Ovary (tissue), 7 donors: ENCODE measurements at regions not wholly inside any gene's neighbourhood (a gene's known extent, or its start where the extent isn't known, plus 50 kb on each side); places are given as distances from the start of the nearest gene placed in this dataset.
"Not testable (repeated sequence)": the region's sequence is repeated elsewhere in the genome, so short reads cannot be mapped to it uniquely, and the experiment has no call there.

Experiments
- DNase-seq, 5 donors: peaks; one replicate each; pipeline ENCODE4 v3.0.0-alpha.2; 2019 to 2020
- H3K27ac ChIP-seq, 2 donors: fragments of 200-600 bp; one replicate each; pipeline versions ENCODE4 v1.5.1 to v1.8.0; 2019 to 2022
- H3K27me3 ChIP-seq: fragments of 200-600 bp; one replicate; pipeline ENCODE4 v1.8.0; 2022
- H3K36me3 ChIP-seq: fragments of 200-600 bp; sonication (generic); one replicate; pipeline ENCODE4 v1.5.1; 2019
- H3K4me1 ChIP-seq: one replicate; pipeline ENCODE4 v1.8.1; 2013; ENCODE audit warnings: mild to moderate bottlenecking, moderate library complexity; ENCODE audit not compliant: insufficient read depth
- H3K4me3 ChIP-seq: fragments of 200-600 bp; sonication (generic); one replicate; pipeline ENCODE4 v1.5.1; 2017
- H3K9me3 ChIP-seq, 2 donors: fragments of 200-600 bp in 1 of 2; sonication (generic) in 1 of 2; one replicate each; pipeline versions ENCODE4 v1.5.1 to v1.8.1; 2013 to 2019; ENCODE audit warnings: mild to moderate bottlenecking in 1 of 2, moderate library complexity in 1 of 2
- EP300 ChIP-seq: sonication (generic); formaldehyde crosslinking; IDR thresholded peaks from one replicate; pipeline ENCODE4 v1.6.1; 2017; ENCODE audit warnings: antibody characterized with exemption
- POLR2A ChIP-seq: fragments of 450-650 bp; IDR thresholded peaks from one replicate; pipeline ENCODE4 v1.6.1; 2017; ENCODE audit warnings: antibody characterized with exemption, mild to moderate bottlenecking, moderate library complexity
- WGBS, 3 donors: extraction: QIAGEN DNeasy Blood & Tissue Kit in 1 of 3; methylation state at CpG; one replicate each; pipeline versions ENCODE4 v1.1.5 to v1.1.7; 2013 to 2017; 5-methylcytosine and 5-hydroxymethylcytosine counted together
- intact Hi-C, 4 donors: fragments of 100-400 bp; cut with DNase I; formaldehyde crosslinking; loops; one replicate each; pipeline versions ENCODE4 v1.11.0 to v1.15.1; 2022 to 2023
- TF ChIP-seq, protein P1 (sequence below), 3 donors: fragments of 450-650 bp in 2 of 3; fragments of 200-600 bp in 1 of 3; IDR thresholded peaks; one replicate each; pipeline versions ENCODE4 v1.5.1 to v1.8.0; 2016 to 2022; ENCODE audit warnings: antibody characterized with exemption in 3 of 3, mild to moderate bottlenecking in 1 of 3
- donor health status: DM: no; HTN: no; CAD: no; lungs with moderate emphysema.
- donor health status: DM: no; HTN: no; CAD: no.
- donor health status: Bipolar disorder and iron deficiency.
- donor health status: DM: no; HTN: no; CAD: no.
- donor health status: DM: yes; HTN: yes; CAD: no.

DNA sequence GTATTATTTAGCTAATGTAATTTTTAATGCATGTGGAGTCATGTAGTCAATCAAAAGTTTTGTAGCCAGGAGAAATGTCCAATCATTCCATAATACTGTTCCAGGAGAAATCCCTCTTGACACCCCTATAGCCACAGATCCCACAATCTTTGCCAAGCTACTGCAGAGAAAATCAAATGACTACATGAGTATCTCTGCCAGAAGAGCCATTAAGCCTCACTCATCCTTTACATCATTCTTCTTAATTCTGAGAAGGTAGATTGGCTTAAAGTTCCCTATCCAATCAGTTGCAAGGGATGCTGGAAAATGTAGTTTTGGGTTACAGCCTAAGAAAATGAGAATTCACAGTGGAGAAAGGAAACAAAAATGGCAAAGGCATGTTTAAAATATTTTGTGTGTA, 502.1 kb downstream of the ZBBX start:
- H3K27ac ChIP-seq = no peak overlapping the region
- intact Hi-C loops = no loop called here
- TF ChIP-seq, protein P1, sequence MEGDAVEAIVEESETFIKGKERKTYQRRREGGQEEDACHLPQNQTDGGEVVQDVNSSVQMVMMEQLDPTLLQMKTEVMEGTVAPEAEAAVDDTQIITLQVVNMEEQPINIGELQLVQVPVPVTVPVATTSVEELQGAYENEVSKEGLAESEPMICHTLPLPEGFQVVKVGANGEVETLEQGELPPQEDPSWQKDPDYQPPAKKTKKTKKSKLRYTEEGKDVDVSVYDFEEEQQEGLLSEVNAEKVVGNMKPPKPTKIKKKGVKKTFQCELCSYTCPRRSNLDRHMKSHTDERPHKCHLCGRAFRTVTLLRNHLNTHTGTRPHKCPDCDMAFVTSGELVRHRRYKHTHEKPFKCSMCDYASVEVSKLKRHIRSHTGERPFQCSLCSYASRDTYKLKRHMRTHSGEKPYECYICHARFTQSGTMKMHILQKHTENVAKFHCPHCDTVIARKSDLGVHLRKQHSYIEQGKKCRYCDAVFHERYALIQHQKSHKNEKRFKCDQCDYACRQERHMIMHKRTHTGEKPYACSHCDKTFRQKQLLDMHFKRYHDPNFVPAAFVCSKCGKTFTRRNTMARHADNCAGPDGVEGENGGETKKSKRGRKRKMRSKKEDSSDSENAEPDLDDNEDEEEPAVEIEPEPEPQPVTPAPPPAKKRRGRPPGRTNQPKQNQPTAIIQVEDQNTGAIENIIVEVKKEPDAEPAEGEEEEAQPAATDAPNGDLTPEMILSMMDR (IDR thresholded peaks at IDR 0.05) = no peak
- TF ChIP-seq POLR2A = no peak

DNA sequence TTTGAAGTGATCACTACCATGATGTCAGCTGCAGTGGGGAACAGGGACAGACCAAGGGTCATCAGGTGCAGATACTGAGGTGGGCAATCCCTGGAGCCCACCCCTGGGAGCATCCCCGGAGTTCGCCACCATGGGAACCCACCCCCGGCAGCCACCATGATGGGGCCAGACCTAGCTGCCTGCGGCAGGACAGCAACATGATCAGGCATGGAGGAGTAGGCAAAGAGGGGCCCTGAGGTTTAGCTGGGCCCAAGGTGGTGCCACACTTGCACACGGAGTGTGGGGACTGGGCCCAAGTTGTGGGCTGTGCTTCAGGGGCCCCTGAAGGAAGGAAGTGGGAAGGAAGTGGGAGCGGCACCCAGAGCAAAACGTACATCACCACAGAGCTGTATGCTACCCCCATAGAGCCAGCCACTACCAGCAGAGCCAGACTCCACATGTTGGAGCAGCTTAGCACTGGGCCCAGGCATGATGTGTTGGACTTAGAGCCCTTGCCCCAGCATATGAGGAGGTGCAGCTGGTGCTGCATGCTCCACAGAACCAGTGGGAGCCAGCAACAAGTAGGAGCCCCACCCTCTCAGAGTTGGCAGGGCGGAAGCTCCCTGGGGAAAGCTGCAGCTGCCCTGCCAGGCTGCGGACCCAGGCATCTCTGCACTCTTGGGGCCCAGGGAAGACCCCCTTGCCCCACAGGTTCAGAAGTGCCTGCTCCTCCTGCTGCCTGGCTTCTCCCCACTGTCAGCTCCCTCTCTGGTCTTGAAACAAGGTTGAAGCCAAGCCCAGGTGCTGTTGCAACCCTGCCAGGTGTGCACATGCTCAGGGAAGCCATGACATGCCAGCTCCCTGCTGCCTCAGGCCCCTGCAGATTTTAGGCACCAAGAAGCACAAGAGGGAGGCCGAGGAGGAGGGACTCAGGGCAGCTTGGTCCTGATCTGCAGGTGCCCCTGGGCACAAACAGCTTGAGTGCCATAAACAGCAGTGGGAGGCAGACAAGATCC, 515.3 kb downstream of the ZBBX start:
- Histone ChIP-seq H3K9me3 (no peaks in the 10 kb centered on the region), H3K36me3 (no peaks in the 10 kb centered on the region), H3K27ac (no peak overlapping the region), H3K4me3 (no peak overlapping the region), H3K27me3 (no peaks in the 10 kb centered on the region), H3K4me1 (no peaks in the 10 kb centered on the region)
- WGBS, 3 donors = 86 to 87% (median 87%) methylated on average over 10 of the region's 10 CpGs
- TF ChIP-seq EP300 (no peak), POLR2A (no peak)
- TF ChIP-seq, protein P1 (IDR thresholded peaks at IDR 0.05) = no peak
- no peak for DNase-seq
- intact Hi-C loops = no loop called here

More for the DNA sequence above, 502.1 kb downstream of the ZBBX start:
- H3K36me3 ChIP-seq = no peaks in the 10 kb centered on the region
- no peak overlapping the region for H3K4me3 ChIP-seq
- DNase-seq = no peak
- H3K9me3 ChIP-seq = no peaks in the 10 kb centered on the region
- H3K27me3 ChIP-seq = no peaks in the 10 kb centered on the region
- no peaks in the 10 kb centered on the region for H3K4me1 ChIP-seq

DNA sequence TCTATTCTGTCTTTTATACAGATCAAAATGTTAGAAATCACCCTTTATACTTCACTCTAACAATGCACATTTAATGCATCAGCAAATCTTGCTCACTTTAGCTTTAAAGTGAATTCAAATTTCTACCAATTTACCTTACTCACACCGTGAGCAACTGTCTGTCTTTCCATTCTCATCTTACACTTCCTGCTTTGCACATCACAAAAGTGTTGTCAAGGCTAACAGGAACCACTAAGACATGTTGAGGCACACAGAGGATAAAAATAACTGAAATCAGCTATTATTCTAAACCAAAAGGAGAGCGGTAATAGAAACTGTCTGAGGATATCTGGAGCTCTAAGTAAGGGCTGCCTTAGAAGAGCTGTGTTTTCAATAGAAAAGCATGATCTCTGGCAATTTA, 519.9 kb downstream of the ZBBX start:
- no peaks in the 10 kb centered on the region for H3K9me3 ChIP-seq
- H3K27me3 ChIP-seq = no peaks in the 10 kb centered on the region
- H3K4me1 ChIP-seq = no peaks in the 10 kb centered on the region
- WGBS, 3 donors = 75 to 84% (median 77%) methylated on average over 2 of the region's 2 CpGs
- no peak overlapping the region for H3K4me3 ChIP-seq
- TF ChIP-seq, protein P1 (IDR thresholded peaks at IDR 0.05) = no peak
- TF ChIP-seq EP300 = no peak
- no peak for TF ChIP-seq POLR2A
- no peak for DNase-seq
- no peaks in the 10 kb centered on the region for H3K36me3 ChIP-seq
- intact Hi-C loops = no loop called here
- H3K27ac ChIP-seq = no peak overlapping the region

DNA sequence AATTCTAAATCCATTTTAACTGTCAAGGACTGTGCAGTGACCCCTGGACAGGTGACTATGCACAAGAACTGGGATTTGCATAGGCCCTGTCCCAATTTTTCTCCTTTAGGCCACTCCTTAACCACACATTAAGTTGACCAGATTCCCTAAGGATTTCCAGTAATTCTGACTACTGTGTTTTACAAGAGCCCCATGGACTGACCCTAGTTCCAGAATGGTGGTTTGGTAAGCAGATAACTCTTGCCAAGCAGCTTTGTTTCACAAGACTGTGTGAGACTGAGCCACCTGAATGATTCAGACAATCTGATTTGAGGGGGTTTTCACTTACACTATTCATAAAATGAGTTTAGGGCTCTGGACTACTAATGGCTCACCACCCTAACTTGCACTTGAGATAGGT, 535.8 kb downstream of the ZBBX start:
- TF ChIP-seq POLR2A = no peak
- TF ChIP-seq, protein P1 (IDR thresholded peaks at IDR 0.05) = no peak
- no peak for TF ChIP-seq EP300
- H3K4me1 ChIP-seq = no peaks in the 10 kb centered on the region
- no peak for DNase-seq
- H3K27me3 ChIP-seq = no peaks in the 10 kb centered on the region
- intact Hi-C loops = no loop called here
- no peaks in the 10 kb centered on the region for H3K9me3 ChIP-seq
- no peak overlapping the region for H3K27ac ChIP-seq
- H3K36me3 ChIP-seq = no peaks in the 10 kb centered on the region
- H3K4me3 ChIP-seq = no peak overlapping the region

DNA sequence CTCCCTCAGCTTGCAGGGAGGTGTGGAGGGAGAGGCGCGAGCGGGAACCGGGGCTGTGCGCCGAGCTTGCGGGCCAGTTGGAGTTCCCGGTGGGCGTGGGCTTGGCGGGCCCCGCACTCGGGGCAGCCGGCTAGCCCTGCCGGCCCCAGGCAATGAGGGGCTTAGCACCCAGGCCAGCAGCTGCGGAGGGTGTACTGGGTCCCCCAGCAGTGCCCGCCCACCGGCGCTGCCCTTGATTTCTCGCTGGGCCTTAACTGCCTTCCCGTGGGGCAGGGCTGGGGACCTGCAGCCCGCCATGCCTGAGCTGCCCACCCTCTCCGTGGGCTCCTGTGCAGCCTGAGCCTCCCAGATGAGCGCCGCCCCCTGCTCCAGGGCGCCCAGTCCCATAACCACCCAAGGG, 537.3 kb downstream of the ZBBX start:
- WGBS, 3 donors = 90 to 97% (median 96%) methylated on average over 20 to 25 of the region's 25 CpGs
- H3K4me1 ChIP-seq, intact Hi-C loops, H3K4me3 ChIP-seq, H3K36me3 ChIP-seq, DNase-seq, H3K27me3 ChIP-seq, H3K27ac ChIP-seq, H3K9me3 ChIP-seq: not testable (repeated sequence)
